Inferior parietal cortex (tissue), 1 donor: ENCODE measurements at regions not wholly inside any gene's neighbourhood (a gene's known extent, or its start where the extent isn't known, plus 50 kb on each side); places are given as distances from the start of the nearest gene placed in this dataset.

Experiments used
- DNase-seq: peaks from one replicate; pipeline ENCODE4 v3.0.0-alpha.2; 2016; ENCODE audit errors: extremely low spot score

DNA sequence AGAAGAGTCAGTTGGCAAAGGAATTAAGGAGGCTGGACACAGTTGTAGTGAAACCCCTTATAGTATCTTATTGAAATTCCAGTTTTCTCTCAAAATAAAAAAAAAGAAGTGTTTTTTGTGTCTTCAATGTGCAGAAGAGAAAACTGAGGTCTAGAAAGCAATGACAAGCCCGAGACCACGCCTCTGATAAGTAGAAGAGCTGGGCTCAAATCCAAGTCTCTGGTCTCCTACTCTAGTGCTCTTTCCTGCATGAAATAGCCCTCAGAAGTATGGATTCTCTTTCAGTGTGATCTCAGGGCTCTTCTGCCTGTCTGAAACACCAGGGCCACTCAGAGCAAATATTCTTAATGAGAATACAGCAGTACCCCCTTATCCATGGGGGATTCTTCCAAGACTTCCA is 200.9 kb downstream of the KIF18A start:
- DNase-seq, result no peak

DNA sequence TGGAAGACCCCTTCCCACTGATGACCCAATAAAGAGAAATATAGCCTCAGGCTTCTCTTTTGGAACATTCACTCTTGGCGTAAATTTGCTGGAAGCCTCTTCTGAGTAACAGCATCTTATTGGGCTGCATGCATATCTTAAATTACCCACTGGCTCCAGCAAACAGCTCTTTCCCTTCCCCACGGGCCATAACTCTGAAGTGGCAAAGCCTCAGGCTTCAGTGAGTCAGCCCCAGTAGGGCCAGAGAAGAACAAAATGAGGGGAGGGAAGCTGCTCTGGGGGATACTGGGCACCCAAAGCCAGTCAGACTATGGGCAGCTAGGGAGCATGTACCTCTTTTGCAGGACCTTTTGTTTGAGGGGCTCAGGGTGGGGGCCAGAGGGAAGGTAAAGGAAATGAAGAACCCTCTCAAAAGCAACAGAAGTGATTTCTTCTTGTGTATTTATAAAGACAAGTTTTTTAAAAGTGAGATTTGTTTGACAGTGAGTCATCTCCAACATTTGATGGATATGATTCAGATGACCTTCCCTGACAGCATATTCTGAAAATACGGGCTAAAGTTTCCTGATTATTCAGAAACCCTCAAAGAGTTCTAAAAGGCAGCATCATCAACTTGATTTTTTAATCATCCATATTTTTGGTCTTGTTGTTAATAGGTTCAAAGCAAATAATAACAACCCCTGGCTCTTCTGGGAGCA is 203.4 kb downstream of the KIF18A start:
- DNase-seq, result no peak

DNA sequence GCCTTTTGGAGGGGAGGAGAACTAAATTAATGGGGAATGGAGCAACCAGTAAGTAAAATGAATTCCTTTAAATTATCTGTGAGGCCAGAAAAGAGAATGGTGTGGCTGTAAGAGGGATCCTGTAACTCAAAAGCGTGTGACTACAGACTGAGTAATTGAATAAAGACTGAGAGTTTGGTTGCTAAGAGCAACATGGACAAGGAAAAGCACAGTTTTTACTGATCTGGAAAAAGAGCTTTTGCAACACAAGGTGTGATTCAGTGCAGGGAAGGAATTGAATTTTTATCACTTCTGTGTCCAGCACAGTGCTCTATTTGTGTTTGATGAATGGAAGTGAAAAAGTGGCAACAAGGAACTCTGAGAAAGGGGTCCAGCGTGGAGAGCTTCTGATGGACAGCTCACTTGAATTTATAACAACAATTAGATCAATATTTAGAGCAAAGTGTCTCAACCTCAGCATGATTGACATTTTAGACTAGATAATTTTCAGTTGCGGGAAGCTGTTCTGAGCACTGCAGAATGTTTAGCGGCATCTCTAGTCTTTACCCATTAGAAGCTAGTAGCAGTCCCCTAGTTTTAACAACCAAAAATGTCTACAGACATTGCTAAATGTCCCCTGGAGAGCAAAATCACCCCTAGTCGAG is 202.8 kb upstream of the BDNF start:
- peak; percentile 5 for DNase-seq

DNA sequence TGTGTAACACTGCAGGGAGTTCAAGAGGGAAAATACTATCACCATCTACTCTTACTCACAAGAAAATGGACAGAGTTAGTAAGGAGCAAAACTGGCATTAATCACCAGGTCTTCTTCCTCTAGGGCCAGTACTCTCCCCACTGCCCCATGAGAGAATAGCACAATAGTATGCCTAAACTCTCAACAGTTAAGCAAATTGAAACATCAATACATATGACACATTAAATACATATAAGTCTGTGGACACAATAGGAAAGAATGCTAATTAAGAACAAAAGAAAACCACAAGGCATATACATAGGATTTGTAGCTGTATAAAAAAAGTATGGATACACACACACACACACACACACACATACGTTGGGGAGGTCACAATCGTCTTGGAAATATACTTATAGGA is 197.9 kb upstream of the BDNF start:
- DNase-seq, result no peak

DNA sequence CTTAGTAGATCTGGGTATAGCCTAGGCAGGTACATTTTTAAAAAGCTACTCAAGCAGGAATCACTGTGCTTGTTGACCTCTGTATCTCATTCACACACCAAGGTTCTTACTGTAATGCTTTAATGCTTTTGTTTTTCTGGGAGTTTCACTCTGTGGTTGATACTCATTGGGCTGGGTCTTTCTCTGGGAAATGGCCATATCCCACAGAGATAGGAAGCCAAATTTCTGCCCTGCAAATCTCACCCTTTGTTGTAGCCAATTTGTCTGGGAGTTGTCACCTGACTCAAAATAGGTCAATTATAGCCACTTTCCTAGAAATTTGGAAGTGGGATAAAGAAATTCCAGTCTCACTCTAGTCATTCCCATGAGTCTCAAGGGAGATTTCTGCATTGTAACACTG is 195.8 kb upstream of the BDNF start:
- no peak for DNase-seq

DNA sequence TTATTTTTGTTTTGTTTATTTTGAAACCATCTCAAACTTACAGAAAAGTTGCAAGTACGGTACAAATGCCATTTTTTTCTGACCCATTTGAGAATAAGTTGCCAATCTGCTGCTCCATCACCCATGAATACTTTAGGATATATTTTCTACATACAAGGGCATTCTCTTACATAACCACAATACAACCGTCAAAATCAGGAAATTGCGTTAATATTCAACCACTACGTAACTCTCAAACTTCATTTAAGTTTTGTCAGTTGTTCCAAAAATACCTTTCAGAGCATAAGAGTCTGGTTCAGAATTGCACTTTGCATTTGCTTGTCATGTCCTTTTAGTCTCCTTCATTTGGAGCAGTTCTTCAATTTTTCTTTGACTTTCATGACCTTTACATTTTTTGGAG is 194.3 kb upstream of the BDNF start:
- no peak for DNase-seq

DNA sequence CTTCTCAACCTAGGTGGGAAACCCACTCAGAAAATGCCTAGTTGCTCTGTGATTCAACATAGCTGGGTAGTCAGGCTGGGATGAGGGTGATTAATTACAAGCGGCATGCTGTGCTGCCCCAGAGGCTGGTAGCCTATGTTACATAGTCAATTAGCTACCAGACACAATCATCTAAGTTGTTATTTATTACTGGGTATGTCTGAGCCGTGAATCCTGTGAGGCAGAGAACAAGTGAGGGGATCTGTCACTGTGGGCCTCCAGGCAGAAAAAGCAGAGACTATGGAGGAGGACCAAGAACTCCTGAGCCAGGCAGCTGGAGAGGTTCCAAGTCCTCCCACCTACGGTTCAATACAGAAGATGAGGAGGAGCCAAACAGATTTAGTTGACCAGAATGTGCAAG is 186.6 kb upstream of the BDNF start:
- no peak for DNase-seq

DNA sequence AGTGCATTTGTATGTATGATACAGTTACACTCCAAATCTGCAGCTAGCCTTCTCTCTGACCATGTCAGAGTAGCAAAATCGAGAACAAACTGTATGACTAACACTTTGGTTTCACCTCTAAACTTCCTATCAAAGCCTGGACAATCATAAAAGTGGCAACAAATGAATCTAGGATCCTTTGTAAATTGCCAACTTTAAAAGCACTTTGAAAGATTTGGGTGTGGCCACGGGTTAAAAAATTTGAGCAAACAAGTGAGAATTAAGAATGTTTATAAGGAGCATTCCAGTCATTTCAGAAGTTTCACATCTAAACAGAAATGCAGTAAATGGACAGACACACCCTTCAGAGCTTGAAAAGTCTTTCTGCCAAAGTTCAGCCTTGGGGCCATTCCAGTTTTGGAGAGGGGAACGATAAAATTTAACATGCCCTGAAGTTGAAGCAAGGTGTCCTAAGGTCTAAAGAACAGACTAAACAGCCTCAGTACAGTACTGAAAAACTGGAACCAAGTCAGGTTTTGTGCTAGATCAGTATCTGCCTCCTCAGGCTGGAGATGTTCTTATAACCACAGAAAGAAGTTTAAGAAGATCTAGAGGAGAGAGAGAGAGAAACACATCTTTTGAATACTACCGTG is 181.9 kb upstream of the BDNF start:
- DNase-seq, result no peak

DNA sequence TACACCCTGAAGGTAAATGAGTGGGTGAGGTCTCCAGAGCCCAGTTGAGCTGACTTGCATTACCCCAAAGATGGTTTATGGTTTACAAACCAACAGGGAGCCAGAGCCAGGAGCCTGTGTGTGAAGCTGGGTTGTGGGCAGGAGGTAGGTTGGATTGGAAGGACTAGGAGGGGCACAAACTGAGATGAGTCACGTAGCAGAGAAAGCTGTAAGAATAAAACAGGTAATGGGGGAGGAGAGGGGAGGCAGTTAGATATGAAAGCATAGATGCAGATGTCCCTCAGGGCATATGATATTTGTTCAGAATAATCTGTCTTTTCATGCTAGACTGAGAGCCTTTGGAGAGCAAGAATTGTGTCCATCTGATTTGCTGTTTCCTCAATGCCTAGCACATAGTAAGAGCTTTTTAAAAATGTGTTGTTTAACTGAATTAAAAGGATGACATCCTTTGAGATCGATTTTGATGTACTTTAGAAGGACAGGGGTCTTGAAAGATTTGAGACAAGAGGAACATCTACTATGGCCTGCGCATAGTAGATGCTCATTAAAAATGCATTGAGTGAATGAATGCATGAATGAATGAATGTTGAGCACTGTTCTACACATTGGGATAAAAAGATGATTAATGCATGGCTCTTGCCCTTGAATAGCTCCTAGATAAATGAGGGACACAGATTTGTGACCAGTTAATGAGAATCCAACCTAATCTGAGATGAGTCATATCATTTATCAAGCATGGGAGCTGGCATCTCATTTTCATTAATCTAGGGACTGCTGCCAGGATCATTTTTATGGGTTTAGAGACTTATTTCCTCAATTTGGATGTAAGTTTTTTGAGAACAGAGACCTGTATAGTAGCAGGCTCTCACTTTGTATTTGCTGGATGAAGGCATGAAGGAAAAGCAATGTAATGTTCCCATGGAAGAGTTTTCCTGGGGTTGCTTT is 175.8 kb upstream of the BDNF start:
- no peak for DNase-seq

DNA sequence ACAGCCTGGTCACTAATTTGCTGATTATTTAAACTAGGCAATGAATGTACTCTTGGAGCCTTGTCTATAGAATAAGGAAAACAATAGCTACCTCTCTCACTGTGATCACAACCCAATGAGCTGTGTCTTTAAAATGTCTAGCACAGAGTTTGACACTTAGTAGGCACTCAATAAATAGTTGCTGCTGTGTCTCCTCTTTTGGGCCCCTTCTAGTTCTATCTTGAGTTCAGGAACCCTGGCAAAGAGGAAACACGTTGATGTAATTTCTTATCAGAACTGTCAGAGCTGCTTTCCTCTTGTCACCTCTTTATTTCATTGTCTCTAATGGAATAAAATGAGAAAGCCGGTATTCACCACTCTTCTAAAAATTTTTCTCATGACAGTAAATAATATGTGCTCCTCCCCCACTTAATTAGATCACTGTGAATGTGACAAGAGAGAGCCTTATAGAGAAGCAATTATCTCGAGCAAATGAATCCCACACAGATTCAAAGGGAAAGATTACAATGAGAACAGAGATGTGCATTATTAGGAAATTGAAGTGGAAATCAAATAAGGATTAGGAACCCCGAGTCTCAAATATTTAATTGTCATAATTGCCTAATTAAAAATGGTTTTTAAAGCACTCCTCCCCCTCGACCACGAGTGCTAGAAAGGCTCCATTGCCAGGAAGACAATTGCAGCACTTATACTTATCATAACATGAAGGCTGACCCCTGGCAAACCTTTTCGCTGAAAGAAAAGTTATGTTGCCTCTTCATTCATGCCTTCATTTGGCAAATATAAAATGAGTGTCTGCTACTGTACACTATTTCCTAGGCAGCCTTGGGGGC is 175.0 kb upstream of the BDNF start:
- no peak for DNase-seq

DNA sequence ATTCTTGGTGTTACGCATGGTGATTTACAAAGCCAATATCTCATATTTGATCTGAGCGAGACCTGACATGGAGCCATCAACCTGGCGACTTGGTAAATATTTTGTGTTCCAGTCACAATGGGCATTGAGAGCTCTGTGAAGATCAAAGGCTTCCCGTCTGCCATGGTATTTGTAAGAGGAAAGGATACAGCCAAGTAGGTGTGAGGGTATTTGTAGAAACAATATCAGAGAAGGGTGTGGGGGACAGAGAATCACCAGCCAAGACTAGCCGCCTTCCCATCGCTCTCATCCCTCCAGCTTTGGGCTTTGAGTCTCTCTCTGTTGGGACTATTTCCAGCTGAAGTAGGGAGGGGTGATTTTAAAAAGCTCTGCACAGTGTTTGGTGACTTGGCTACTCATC is 173.4 kb upstream of the BDNF start:
- DNase-seq, result no peak

DNA sequence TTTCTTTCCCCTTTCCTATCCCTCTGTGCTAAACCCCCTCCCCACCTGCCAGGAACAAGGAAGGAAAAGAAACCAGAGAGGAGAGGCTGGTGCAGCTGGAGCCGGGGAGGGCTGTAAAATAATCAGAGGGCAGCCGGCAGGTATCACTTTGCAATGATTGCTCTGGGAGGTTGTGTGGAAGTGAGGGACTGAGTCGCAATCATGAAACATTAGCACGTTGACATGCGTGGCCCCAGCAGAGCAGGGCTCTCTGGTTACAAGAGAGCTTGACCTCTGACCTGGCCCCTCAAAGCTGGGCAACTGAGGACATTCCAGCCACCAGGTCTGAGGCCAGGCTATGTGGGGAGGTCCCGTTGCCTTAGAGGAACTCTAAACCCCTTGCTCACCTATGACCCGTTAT is 170.8 kb upstream of the BDNF start:
- DNase-seq, result no peak

DNA sequence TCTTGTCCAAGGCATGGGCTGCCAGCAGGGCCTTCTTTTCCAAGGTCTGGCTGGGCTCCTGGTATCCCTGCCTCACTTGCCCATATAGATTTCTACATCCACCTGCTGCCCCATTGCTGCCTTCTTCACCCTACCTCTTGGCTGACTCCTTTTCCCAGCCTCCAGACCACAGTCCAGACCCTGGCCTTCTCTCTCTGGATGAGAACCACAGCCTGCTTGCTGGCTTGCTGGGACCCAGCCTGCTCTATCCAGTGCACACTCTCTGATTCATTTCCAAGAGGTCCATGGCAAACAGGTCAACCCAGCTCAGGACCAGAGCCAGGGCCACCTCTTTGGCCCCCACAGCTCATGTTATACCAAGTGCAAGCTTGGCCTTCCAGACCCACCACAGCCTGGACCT is 169.4 kb upstream of the BDNF start:
- no peak for DNase-seq

DNA sequence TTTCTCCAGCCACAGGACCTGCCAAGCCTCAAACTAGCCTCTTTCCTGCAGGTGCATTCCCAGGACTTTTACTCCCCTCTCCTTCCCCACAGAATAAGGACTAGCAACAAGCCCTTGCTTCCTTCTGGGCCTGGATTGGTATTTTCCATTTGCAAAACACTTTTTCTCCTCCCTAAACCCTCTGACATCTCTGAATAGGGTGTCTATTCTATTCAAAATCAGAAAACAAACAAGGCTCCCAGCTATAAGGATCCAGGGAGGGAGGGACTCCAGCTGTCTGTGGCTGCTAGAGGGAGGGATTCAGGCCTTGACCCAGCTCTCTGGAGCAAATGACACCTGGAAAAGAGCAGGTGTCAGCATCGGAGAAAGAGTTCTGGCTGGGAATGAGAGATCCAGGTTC is 168.5 kb upstream of the BDNF start:
- no peak for DNase-seq

DNA sequence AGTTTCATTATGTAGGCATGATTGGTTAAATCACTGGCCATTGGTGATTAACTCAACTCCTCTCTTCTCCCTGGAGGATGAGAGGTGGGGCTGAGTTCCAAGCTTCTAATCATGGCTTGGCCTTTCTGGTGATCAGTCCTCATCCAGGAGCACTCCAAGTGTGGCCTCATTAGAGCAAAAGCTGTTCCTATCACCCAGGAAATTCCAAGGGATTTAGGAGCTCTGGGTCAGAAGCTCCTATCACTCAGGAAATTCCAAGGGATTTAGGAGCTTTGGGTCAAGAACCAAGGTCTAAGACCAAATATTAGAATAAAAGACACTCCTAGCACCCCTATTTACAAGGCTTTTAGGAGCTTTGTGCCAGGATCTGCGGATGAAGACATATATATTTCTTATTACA is 168.0 kb upstream of the BDNF start:
- DNase-seq, result no peak

DNA sequence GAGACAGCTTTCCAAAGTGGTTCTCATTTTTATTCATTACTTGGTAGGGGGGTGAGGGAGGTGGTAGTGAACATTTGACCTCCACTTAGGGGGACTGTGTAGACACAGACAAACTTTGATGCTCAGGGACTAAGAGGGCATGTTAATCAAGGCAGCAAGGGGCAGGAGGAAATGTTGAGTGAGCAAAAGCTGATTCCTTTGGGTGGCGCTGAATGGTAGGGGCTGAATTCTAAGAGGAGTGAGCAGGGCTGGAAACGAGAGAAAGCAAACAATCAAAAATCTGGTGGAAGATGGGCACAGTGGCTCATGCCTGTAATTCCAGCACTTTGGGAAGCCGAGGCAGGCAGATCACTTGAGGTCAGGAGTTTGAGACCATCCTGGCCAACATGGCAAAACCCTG is 164.8 kb upstream of the BDNF start:
- DNase-seq, result no peak

DNA sequence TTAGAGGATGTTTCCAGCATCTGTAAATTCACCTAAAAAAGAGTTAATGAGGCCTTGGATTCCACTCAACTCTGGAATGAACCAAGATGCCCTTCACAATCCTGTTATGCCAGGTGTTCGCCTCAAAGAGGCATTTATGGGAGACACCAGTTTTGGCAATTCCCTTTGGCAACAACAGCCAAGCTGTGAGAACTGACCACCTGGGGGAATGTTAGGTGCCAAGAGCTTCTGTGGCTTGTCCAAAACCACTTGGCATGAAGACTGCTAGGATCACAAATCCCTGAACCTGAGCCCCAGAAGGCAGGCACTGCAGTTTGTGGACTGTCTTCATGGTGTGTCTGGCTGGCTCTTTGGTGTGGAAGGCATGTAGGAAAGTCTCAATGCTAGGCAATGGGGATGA is 164.4 kb upstream of the BDNF start:
- no peak for DNase-seq

DNA sequence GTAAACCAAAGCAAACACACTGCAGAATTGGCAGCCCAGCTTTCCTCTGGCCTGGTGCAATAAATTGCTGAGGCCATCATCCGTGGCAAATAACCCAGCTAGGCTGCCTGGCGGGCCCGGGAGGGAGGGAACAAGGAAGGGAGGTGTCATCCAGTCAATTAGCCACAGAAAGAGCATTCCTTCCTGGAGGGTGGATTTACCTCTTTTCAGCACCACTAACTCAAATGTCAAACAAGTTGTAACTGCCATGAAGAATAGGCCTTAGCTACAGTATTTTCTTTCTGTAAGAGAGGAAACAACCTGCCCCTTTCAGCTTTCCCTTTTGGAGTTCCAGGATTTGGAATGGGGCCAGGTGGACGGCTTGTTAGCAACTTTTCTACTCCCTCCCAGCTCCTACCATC is 163.8 kb upstream of the BDNF start:
- DNase-seq, result no peak

DNA sequence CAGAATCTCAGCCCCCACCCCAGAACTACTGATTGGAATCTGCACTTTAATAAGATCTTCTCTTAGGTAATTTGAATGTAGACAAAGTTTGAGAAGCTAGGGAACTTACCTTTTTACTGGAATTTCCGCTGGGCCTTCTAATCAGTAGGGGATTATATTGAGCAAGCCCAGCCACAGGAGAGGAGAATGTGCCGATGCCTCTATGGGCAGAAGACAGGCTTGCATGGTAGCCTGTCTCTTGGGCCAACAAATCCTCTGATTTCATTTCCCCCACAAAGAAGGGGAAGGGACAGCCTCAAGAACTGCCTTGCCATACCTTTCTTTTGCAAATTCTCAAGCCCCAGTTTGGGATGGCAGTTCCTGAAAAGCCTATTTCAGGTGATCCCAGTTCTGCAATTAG is 163.4 kb upstream of the BDNF start:
- no peak for DNase-seq

DNA sequence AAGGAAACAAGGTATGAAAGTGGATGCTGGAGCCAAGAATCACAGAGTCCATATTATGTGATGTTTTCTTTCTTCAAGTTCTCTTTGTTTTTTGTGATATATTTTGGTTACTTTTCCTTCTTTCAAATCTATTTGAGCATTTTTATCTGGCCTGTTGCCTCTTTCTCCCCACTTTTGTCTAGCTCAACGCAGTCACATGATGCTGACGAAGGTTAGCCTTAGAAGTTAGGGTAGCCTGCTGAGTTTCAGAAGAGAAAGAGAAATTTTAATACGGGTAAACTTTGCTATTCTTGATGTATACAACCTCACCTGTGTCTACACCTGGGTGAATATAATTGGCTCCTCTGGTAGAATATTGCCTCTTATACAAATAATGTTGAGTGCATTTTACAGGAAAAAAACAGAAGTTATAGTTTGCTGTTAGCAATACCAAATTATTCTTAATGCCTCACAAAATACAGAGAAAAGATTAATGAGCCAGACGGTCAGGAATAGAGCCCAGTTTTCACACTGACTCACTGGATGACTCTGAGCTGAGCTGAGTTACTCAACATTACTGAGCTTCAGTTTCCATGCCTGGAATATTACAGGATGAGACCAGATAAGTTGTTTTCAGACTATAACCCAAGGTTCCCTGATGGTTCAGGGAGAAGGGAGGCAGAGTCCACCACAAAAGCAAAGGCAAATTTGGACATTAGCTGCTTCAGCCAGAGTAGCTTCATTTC is 161.6 kb upstream of the BDNF start:
- no peak for DNase-seq

DNA sequence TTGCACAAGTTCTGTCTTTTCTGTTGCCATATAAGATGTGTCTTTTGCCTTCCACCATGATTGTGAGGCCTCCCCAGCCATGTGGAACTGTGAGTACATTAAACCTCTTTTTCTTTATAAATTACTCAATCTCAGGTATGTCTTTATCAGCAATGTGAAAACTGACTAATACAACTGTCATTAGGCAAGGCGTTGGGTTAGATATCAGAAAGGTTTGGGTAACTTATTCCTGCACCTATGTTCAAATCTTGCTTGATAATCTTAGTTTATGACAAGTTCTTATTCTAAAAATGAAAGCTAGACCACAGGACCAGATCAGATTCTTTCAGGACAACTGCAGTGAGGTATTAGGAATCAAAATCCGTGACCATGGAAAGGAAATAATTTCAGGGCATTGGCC is 160.6 kb upstream of the BDNF start:
- DNase-seq, result no peak
